Fibroblast of the aortic adventitia (primary cell): ENCODE measurements at regions not wholly inside any gene's neighbourhood (a gene's known extent, or its start where the extent isn't known, plus 50 kb on each side); places are given as distances from the start of the nearest gene placed in this dataset.

Experiments
- DNase-seq: peaks from one replicate; pipeline ENCODE4 v3.0.0-alpha.2; 2010; ENCODE audit warnings: low read depth
- H3K4me3 ChIP-seq: 2 replicates; pipeline ENCODE4 v1.5.1; 2011; ENCODE audit warnings: low read depth, mild to moderate bottlenecking, control low read depth, low read length, moderate library complexity
- CTCF ChIP-seq: IDR thresholded peaks from 2 replicates; pipeline ENCODE4 v1.5.1; 2011; ENCODE audit warnings: mild to moderate bottlenecking, low read length, control low read depth, inconsistent platforms; ENCODE audit not compliant: insufficient read depth

- H3K4me3 ChIP-seq = no peak overlapping the region
- no peak for DNase-seq
- TF ChIP-seq CTCF = no peak
These were observed 321.6 kb upstream of the RUNX1 start for GRCh38 chr21:35370671-35371070.

GRCh38 chr21:35370071-35370470 is 321.0 kb upstream of the RUNX1 start:
- no peak overlapping the region for H3K4me3 ChIP-seq
- DNase-seq = no peak
- TF ChIP-seq CTCF = no peak

GRCh38 chr21:35368326-35368725 is 319.2 kb upstream of the RUNX1 start:
- no peak overlapping the region for H3K4me3 ChIP-seq
- no peak for TF ChIP-seq CTCF
- no peak for DNase-seq

GRCh38 chr21:35367553-35367952 is 318.5 kb upstream of the RUNX1 start:
- no peak for TF ChIP-seq CTCF
- H3K4me3 ChIP-seq = no peak overlapping the region
- no peak for DNase-seq

GRCh38 chr21:35366394-35367080 is 317.4 kb upstream of the RUNX1 start:
- DNase-seq = peak; percentile 98
- H3K4me3 ChIP-seq = no peak overlapping the region
- no peak for TF ChIP-seq CTCF

- H3K4me3 ChIP-seq = no peak overlapping the region
- DNase-seq = no peak
- TF ChIP-seq CTCF = no peak
These were observed 314.4 kb upstream of the RUNX1 start for GRCh38 chr21:35363458-35363857.

- no peak overlapping the region for H3K4me3 ChIP-seq
- no peak for TF ChIP-seq CTCF
- no peak for DNase-seq
These were observed 312.9 kb upstream of the RUNX1 start for GRCh38 chr21:35361988-35362387.
